Thyroid gland (tissue), 4 donors: ENCODE measurements at regions not wholly inside any gene's neighbourhood (a gene's known extent, or its start where the extent isn't known, plus 50 kb on each side); places are given as distances from the start of the nearest gene placed in this dataset.

ENCODE experiments used
- DNase-seq, 2 donors: peaks; one replicate each; pipeline ENCODE4 v3.0.0-alpha.2; 2019
- H3K27ac ChIP-seq, 3 donors: fragments of 200-600 bp; sonication (generic); 1 replicate in 2 of 3; 2 replicates in 1 of 3; pipeline ENCODE4 v1.5.1; 2016 to 2019; ENCODE audit warnings: mild to moderate bottlenecking in 1 of 3, moderate library complexity in 1 of 3
- H3K27me3 ChIP-seq: fragments of 200-600 bp; sonication (generic); one replicate; pipeline ENCODE4 v1.5.1; 2019
- H3K36me3 ChIP-seq, 2 donors: fragments of 200-600 bp; sonication (generic); one replicate each; pipeline ENCODE4 v1.5.1; 2016 to 2019
- H3K4me1 ChIP-seq, 2 donors: fragments of 200-600 bp; sonication (generic); one replicate each; pipeline ENCODE4 v1.5.1; 2017 to 2019
- H3K4me3 ChIP-seq, 3 donors: fragments of 200-600 bp; sonication (generic); replicated peaks in 1 of 3; 1 replicate in 2 of 3; 2 replicates in 1 of 3; pipeline ENCODE4 v1.5.1; 2016; ENCODE audit warnings: mild to moderate bottlenecking in 1 of 3
- H3K9me3 ChIP-seq: fragments of 200-600 bp; sonication (generic); one replicate; pipeline ENCODE4 v1.5.1; 2017
- CTCF ChIP-seq, 6 experiments: fragments of 200-600 bp in 3 of 6; fragments of 450-650 bp in 3 of 6; sonication (generic) in 3 of 6; IDR thresholded peaks; one replicate each; pipeline ENCODE4 v1.5.1; 2016 to 2019; ENCODE audit warnings: antibody characterized with exemption in 6 of 6, mild to moderate bottlenecking in 2 of 6, inconsistent platforms in 1 of 6, moderate library complexity in 1 of 6
- POLR2A ChIP-seq, 2 donors: fragments of 450-650 bp; IDR thresholded peaks; one replicate each; pipeline ENCODE4 v1.6.1; 2017; ENCODE audit warnings: antibody characterized with exemption in 2 of 2, mild to moderate bottlenecking in 2 of 2, moderate library complexity in 1 of 2
- WGBS, 2 donors: methylation state at CpG; one replicate each; pipeline ENCODE4 v1.1.5; 2017; 5-methylcytosine and 5-hydroxymethylcytosine counted together
- intact Hi-C: fragments of 100-400 bp; cut with DNase I; formaldehyde crosslinking; loops from one replicate; pipeline ENCODE4 v1.15.1; 2023

GRCh38 chr19:33878910-33879810 is 82.5 kb downstream of the KCTD15 start:
- H3K27ac ChIP-seq: peak overlapping the region; percentile 13 to 73 (median 72)

DNA sequence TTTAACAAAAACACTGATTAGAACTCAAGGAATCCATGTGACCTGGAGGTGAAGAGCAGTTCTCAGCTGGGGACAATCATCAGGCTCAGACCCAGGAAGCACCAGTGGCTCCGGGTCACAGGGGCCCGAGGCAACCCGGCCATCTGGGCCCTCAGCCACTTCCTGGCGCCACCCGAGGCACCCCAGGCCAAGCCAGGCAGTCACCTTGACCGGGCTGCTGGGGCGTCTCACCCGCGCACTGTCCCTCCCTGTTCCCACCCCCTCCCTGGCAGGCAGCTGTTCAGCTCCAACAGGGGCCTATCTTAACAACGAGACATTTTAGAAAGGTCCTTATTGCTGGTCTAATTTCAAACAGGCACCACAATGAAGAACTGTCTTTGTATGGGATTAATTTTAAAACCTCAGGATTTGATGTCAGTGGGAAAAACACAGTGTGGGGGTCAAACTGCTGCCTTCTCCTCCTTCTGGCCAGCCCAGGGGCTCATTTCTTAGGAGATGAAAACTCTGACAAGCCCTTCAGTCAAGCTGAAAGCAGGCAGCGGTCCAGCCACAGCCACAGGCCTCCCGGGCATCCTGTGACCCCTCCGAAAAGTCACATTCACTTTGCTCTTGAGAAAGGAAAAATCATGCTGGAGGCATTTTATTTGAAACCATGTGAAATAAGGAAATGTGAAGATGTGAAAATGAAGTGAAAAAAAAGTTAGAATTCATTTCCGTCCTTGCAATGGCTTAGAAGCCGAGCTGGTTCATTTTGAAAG is 83.3 kb downstream of the KCTD15 start:
- Histone ChIP-seq H3K4me1 (peaks cover 26 to 46% of the 10 kb centered on the region in 2 donors), H3K4me3 (no peak overlapping the region), H3K27ac (peak overlapping the region; percentile 13 to 73 (median 72)), H3K27me3 (no peaks in the 10 kb centered on the region), H3K9me3 (no peaks in the 10 kb centered on the region), H3K36me3 (no peaks in the 10 kb centered on the region)
- DNase-seq: peak; percentile 27 to 39
- TF ChIP-seq POLR2A (IDR thresholded peaks at IDR 0.05) (no peak), CTCF (IDR thresholded peaks at IDR 0.05) (no peak)
- 51 to 53% methylated on average over 15 of the region's 15 CpGs for WGBS, 2 donors
- intact Hi-C loops: no loop called here

More at GRCh38 chr19:33878910-33879810, 82.5 kb downstream of the KCTD15 start:
- Histone ChIP-seq H3K9me3 (no peaks in the 10 kb centered on the region), H3K27me3 (no peaks in the 10 kb centered on the region), H3K36me3 (no peaks in the 10 kb centered on the region), H3K4me1 (peaks cover 22 to 44% of the 10 kb centered on the region in 2 donors), H3K4me3 (no peak overlapping the region)
- peak; percentile 16 to 35 for DNase-seq
- peak in 1 of 2 donors; percentile 13 for TF ChIP-seq POLR2A (IDR thresholded peaks at IDR 0.05)
- no peak for TF ChIP-seq CTCF (IDR thresholded peaks at IDR 0.05)
- 48 to 65% methylated on average over 11 of the region's 11 CpGs for WGBS, 2 donors
- intact Hi-C loops: no loop called here

DNA sequence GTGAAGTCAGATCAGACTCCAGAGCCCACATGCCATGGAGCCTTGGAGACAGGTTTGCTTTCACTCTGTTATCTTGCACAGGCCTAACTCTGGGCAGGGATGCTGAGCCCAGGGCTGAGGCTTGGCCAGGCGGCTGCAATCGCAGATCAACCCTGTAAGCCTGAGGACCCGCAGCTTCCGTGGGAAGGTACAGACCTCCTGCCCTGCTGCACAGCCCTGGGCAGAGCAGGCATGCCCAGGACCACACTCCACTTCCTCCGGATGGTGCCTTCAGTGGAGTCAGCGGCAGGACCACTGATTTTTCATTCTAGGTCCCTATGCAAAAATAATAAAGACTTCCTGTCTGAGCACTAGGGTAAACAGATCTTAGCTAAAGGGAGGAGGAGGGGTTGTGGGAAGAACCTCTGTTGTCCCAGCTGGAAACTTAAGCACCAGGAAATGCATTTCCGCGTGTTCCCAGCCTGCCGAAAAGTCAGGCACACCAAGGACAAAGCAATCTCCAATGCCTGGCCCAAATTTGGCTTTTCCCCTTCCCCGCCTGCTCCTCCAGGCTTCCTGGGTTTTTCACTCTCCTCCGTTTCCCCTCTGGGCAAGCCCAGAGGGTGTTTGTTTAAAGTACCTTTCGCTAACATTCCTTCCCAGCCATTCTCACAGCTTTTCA is 87.3 kb downstream of the KCTD15 start:
- Histone ChIP-seq H3K36me3 (no peaks in the 10 kb centered on the region), H3K27me3 (no peaks in the 10 kb centered on the region), H3K4me1 (peaks cover 18 to 25% of the 10 kb centered on the region in 2 donors), H3K9me3 (no peaks in the 10 kb centered on the region), H3K27ac (peak overlapping the region in 2 of 3 donors; percentile 18 to 27), H3K4me3 (no peak overlapping the region)
- peak in 1 of 2 donors; percentile 5 for DNase-seq
- intact Hi-C loops: no loop called here
- no peak for TF ChIP-seq CTCF (IDR thresholded peaks at IDR 0.05)
- TF ChIP-seq POLR2A (IDR thresholded peaks at IDR 0.05): no peak
- 7 to 8% methylated on average over 8 to 12 of the region's 12 CpGs for WGBS, 2 donors

- H3K9me3 ChIP-seq: no peaks in the 10 kb centered on the region
- no peak overlapping the region for H3K4me3 ChIP-seq
- H3K4me1 ChIP-seq: peaks cover 10 to 13% of the 10 kb centered on the region in 2 donors
- H3K27me3 ChIP-seq: no peaks in the 10 kb centered on the region
- intact Hi-C loops: no loop called here
- no peak for TF ChIP-seq CTCF (IDR thresholded peaks at IDR 0.05)
- no peak for TF ChIP-seq POLR2A (IDR thresholded peaks at IDR 0.05)
- H3K27ac ChIP-seq: no peak overlapping the region
- no peak for DNase-seq
- no peaks in the 10 kb centered on the region for H3K36me3 ChIP-seq
- WGBS, 2 donors: 77 to 81% methylated on average over 6 of the region's 6 CpGs
These were observed 88.6 kb downstream of the KCTD15 start for GRCh38 chr19:33885236-33885635.
